Trophoblast cell (in vitro differentiated cells and primary cell): ENCODE measurements at regions not wholly inside any gene's neighbourhood (a gene's known extent, or its start where the extent isn't known, plus 50 kb on each side); places are given as distances from the start of the nearest gene placed in this dataset.
"Not testable (repeated sequence)": the region's sequence is repeated elsewhere in the genome, so short reads cannot be mapped to it uniquely, and the experiment has no call there.

Source experiments
- DNase-seq, 2 donors: peaks; one replicate each; pipeline ENCODE4 v3.0.0-alpha.2; 2016
- H2AFZ ChIP-seq: 2 replicates; pipeline ENCODE4 v1.6.1; 2013; ENCODE audit warnings: low read length, moderate library complexity, mild to moderate bottlenecking; ENCODE audit not compliant: insufficient read depth, poor library complexity
- H2AK5ac ChIP-seq: 2 replicates; pipeline ENCODE4 v1.6.1; 2013; ENCODE audit warnings: mild to moderate bottlenecking, low read length
- H2BK120ac ChIP-seq: 2 replicates; pipeline ENCODE4 v1.6.1; 2013; ENCODE audit warnings: low read length, mild to moderate bottlenecking, moderate library complexity; ENCODE audit not compliant: insufficient read depth, poor library complexity
- H2BK12ac ChIP-seq: 2 replicates; pipeline ENCODE4 v1.6.1; 2013; ENCODE audit warnings: mild to moderate bottlenecking, low read length, moderate library complexity
- H2BK5ac ChIP-seq: 2 replicates; pipeline ENCODE4 v1.6.1; 2013; ENCODE audit warnings: low read length, low read depth, moderate library complexity, mild to moderate bottlenecking; ENCODE audit not compliant: poor library complexity
- H3K14ac ChIP-seq: 2 replicates; pipeline ENCODE4 v1.6.1; 2013; ENCODE audit warnings: mild to moderate bottlenecking, low read length
- H3K18ac ChIP-seq: 2 replicates; pipeline ENCODE4 v1.6.1; 2013; ENCODE audit warnings: mild to moderate bottlenecking, low read length
- H3K23ac ChIP-seq: 2 replicates; pipeline ENCODE4 v1.6.1; 2013; ENCODE audit warnings: low read length
- H3K27ac ChIP-seq: 2 replicates; pipeline ENCODE4 v1.5.1; 2013; ENCODE audit warnings: low read depth, mild to moderate bottlenecking, inconsistent platforms, low read length, moderate library complexity
- H3K27me3 ChIP-seq: 2 replicates; pipeline ENCODE4 v1.6.1; 2013; ENCODE audit warnings: inconsistent platforms, mild to moderate bottlenecking, low read length, moderate library complexity; ENCODE audit not compliant: insufficient read depth
- H3K36me3 ChIP-seq, 2 experiments: 1 replicate in 1 of 2; 2 replicates in 1 of 2; pipeline ENCODE4 v1.6.1; 2013; ENCODE audit warnings: low read length in 2 of 2, mild to moderate bottlenecking in 2 of 2, moderate library complexity in 1 of 2; ENCODE audit not compliant: insufficient read depth in 2 of 2, control insufficient read depth in 1 of 2
- H3K4ac ChIP-seq: 2 replicates; pipeline ENCODE4 v1.6.1; 2013; ENCODE audit warnings: low read depth, mild to moderate bottlenecking, low read length, moderate library complexity
- H3K4me1 ChIP-seq, 2 experiments: 1 replicate in 1 of 2; 2 replicates in 1 of 2; pipeline ENCODE4 v1.6.1; 2013; ENCODE audit warnings: low read length in 2 of 2, mild to moderate bottlenecking in 2 of 2, moderate library complexity in 1 of 2; ENCODE audit not compliant: insufficient read depth in 2 of 2, control insufficient read depth in 1 of 2
- H3K4me2 ChIP-seq: 2 replicates; pipeline ENCODE4 v1.6.1; 2013; ENCODE audit warnings: inconsistent platforms, mild to moderate bottlenecking, low read length, moderate library complexity
- H3K4me3 ChIP-seq: 2 replicates; pipeline ENCODE4 v1.5.1; 2013; ENCODE audit warnings: mild to moderate bottlenecking, low read depth, low read length, inconsistent platforms
- H3K79me1 ChIP-seq: one replicate; pipeline ENCODE4 v1.6.1; 2013; ENCODE audit warnings: low read length
- H3K79me2 ChIP-seq: 2 replicates; pipeline ENCODE4 v1.6.1; 2013; ENCODE audit warnings: low read length, mild to moderate bottlenecking; ENCODE audit not compliant: control insufficient read depth, insufficient read depth, poor library complexity
- H3K9ac ChIP-seq: 2 replicates; pipeline ENCODE4 v1.6.1; 2013; ENCODE audit warnings: mild to moderate bottlenecking, low read length
- H3K9me3 ChIP-seq: 2 replicates; pipeline ENCODE4 v1.6.1; 2013; ENCODE audit warnings: low read depth, mild to moderate bottlenecking, control low read depth, inconsistent platforms, low read length; ENCODE audit not compliant: insufficient read depth
- H4K12ac ChIP-seq: 2 replicates; pipeline ENCODE4 v1.6.1; 2013; ENCODE audit warnings: low read depth, mild to moderate bottlenecking, low read length, moderate library complexity
- H4K8ac ChIP-seq: 2 replicates; pipeline ENCODE4 v1.6.1; 2013; ENCODE audit warnings: low read depth, mild to moderate bottlenecking, low read length, moderate library complexity
- H4K91ac ChIP-seq: one replicate; pipeline ENCODE4 v1.6.1; 2013; ENCODE audit warnings: low read depth, mild to moderate bottlenecking, low read length, moderate library complexity
- WGBS: extraction: QIAGEN DNeasy Blood & Tissue Kit; methylation state at CpG from one replicate; pipeline ENCODE4 v1.1.7; 2013; ENCODE audit warnings: missing lambda C conversion rate; ENCODE audit not compliant: insufficient read length, insufficient coverage; ENCODE audit errors: extremely low coverage; 5-methylcytosine and 5-hydroxymethylcytosine counted together

GRCh38 chr5:60024104-60024503 is 130.6 kb upstream of the PDE4D start:
- Histone ChIP-seq H4K91ac (no peak overlapping the region), H3K36me3 (no peaks in the 10 kb centered on the region), H2AFZ (no peak overlapping the region)

DNA sequence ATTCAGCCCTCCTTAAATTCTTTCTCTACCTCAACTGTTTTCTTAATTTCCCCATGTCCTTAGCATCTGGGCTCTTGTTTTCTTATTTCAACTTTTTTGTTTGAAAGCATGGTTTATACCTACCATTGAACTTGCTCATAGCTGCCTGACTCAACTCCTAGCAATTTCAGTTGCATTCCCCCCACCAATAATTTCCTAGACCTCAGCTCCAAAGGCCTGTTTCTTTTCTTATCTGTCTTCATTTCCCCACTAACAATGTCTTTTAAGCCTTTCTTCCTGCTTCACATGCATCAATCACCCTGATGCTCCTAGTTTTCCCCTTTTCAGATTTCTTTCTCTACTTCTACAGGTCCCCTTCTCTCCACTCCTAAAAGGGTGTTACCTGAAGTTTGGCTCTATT is 129.7 kb upstream of the PDE4D start:
- Histone ChIP-seq H3K79me2 (no peaks in the 10 kb centered on the region), H3K9me3 (no peaks in the 10 kb centered on the region), H2AFZ (no peak overlapping the region)

More at GRCh38 chr5:60024104-60024503, 130.6 kb upstream of the PDE4D start:
- Histone ChIP-seq H4K12ac (no peak overlapping the region), H3K27ac (no peak overlapping the region), H3K4me2 (no peak overlapping the region), H2BK5ac (no peak overlapping the region), H3K27me3 (no peaks in the 10 kb centered on the region), H3K4me1 (peaks cover 8 to 10% of the 10 kb centered on the region in 2 experiments), H3K4me3 (no peak overlapping the region), H2AK5ac (no peak overlapping the region), H3K9me3 (no peaks in the 10 kb centered on the region), H3K18ac (no peak overlapping the region), H4K8ac (no peak overlapping the region), H3K79me2 (no peaks in the 10 kb centered on the region), H3K14ac (no peak overlapping the region), H3K79me1 (peaks cover 6% of the 10 kb centered on the region), H2BK12ac (no peak overlapping the region), H3K23ac (no peak overlapping the region), H3K4ac (no peak overlapping the region), H2BK120ac (no peak overlapping the region), H3K9ac (no peak overlapping the region)
- no peak for DNase-seq

DNA sequence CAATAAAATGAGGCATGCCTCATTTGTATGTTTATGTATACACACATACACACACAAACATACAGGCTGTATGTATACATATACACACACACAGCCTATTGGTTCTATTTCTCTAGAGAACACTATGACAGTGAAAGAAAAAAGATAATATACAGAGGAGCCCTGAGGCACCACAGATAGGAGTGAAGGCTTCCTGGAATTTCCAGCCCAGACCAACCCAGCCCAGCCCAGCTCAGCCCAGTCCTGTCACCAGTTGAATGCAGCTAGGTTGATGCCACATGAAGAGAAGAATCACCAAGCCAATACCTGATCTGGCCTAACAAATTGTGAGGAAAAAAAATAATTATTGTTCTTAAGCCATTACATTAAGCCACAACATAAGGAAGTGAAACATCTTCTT is 126.9 kb upstream of the PDE4D start:
- H2AFZ ChIP-seq, result no peak overlapping the region
- no peak overlapping the region for H3K9ac ChIP-seq
- DNase-seq, result peak in 1 of 2 donors; percentile 7
- H3K4ac ChIP-seq, result no peak overlapping the region
- H3K79me1 ChIP-seq, result peaks cover 6% of the 10 kb centered on the region
- H2AK5ac ChIP-seq, result no peak overlapping the region
- no peak overlapping the region for H3K4me2 ChIP-seq
- H3K27me3 ChIP-seq, result no peaks in the 10 kb centered on the region
- no peak overlapping the region for H2BK5ac ChIP-seq
- peaks cover 8 to 10% of the 10 kb centered on the region in 2 experiments for H3K4me1 ChIP-seq
- no peak overlapping the region for H3K23ac ChIP-seq
- no peaks in the 10 kb centered on the region for H3K36me3 ChIP-seq
- H3K14ac ChIP-seq, result no peak overlapping the region
- no peaks in the 10 kb centered on the region for H3K79me2 ChIP-seq
- H4K8ac ChIP-seq, result no peak overlapping the region
- no peak overlapping the region for H3K4me3 ChIP-seq
- peak overlapping the region; percentile 25 for H3K27ac ChIP-seq
- no peak overlapping the region for H3K18ac ChIP-seq
- peaks cover 2% of the 10 kb centered on the region for H3K9me3 ChIP-seq
- H4K91ac ChIP-seq, result no peak overlapping the region
- no peak overlapping the region for H4K12ac ChIP-seq
- peak overlapping the region; percentile 33 for H2BK120ac ChIP-seq
- H2BK12ac ChIP-seq, result no peak overlapping the region

More for the DNA sequence above, 129.7 kb upstream of the PDE4D start:
- no peak overlapping the region for H3K4me2 ChIP-seq
- no peak overlapping the region for H4K91ac ChIP-seq
- no peak overlapping the region for H3K23ac ChIP-seq
- no peak overlapping the region for H3K4ac ChIP-seq
- no peak overlapping the region for H4K12ac ChIP-seq
- no peak overlapping the region for H3K14ac ChIP-seq
- peak in 1 of 2 donors; percentile 6 for DNase-seq
- no peak overlapping the region for H3K4me3 ChIP-seq
- peak overlapping the region; percentile 79 for H3K27ac ChIP-seq
- peaks cover 6% of the 10 kb centered on the region for H3K79me1 ChIP-seq
- no peak overlapping the region for H3K9ac ChIP-seq
- no peaks in the 10 kb centered on the region for H3K27me3 ChIP-seq
- no peak overlapping the region for H2BK5ac ChIP-seq
- no peak overlapping the region for H4K8ac ChIP-seq
- H2BK120ac ChIP-seq, result no peak overlapping the region
- H2BK12ac ChIP-seq, result no peak overlapping the region
- H2AK5ac ChIP-seq, result no peak overlapping the region
- H3K4me1 ChIP-seq, result peaks cover 8 to 10% of the 10 kb centered on the region in 2 experiments
- no peaks in the 10 kb centered on the region for H3K36me3 ChIP-seq
- H3K18ac ChIP-seq, result no peak overlapping the region

DNA sequence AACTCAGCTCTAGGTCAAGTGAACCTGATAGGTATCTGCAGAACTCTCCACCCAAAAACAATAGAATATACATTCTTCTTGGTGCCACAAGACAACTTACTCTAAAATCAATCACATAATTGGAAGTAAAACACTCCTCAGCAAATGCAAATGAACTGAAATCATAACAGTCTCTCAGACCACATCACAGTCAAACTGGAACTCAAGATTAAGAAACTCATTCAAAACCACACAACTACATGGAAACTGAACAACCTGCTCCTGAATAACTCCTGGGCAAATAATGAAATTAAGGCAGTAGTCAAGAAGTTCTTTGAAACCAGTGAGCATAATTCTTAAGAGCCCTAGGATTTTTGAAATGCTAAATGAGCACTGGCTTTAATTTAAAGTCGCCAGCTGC is 125.4 kb upstream of the PDE4D start:
- not testable (repeated sequence) for H3K4me2 ChIP-seq, H3K9ac ChIP-seq, H2AK5ac ChIP-seq, H3K4ac ChIP-seq, H3K79me2 ChIP-seq, H3K27ac ChIP-seq, H3K4me1 ChIP-seq, H3K23ac ChIP-seq, H2BK12ac ChIP-seq, H2AFZ ChIP-seq, DNase-seq, H2BK5ac ChIP-seq, H4K91ac ChIP-seq, H2BK120ac ChIP-seq, H3K4me3 ChIP-seq, H3K27me3 ChIP-seq, H4K8ac ChIP-seq, H3K18ac ChIP-seq, H4K12ac ChIP-seq, H3K79me1 ChIP-seq, H3K36me3 ChIP-seq, H3K9me3 ChIP-seq, H3K14ac ChIP-seq
- no CpG with 5 or more reads among the region's 1 CpG for WGBS

GRCh38 chr5:60018091-60018490 is 124.6 kb upstream of the PDE4D start:
- no peak overlapping the region for H2AFZ ChIP-seq
- H2BK5ac ChIP-seq, result no peak overlapping the region
- no peaks in the 10 kb centered on the region for H3K79me2 ChIP-seq
- H3K4me3 ChIP-seq, result no peak overlapping the region
- no peak overlapping the region for H3K27ac ChIP-seq
- H3K14ac ChIP-seq, result no peak overlapping the region
- peaks cover 9% of the 10 kb centered on the region for H3K79me1 ChIP-seq
- H4K12ac ChIP-seq, result no peak overlapping the region
- no peak overlapping the region for H3K4ac ChIP-seq
- H3K23ac ChIP-seq, result no peak overlapping the region
- H4K8ac ChIP-seq, result no peak overlapping the region
- no peak for DNase-seq
- no peak overlapping the region for H2AK5ac ChIP-seq
- H3K18ac ChIP-seq, result no peak overlapping the region
- no peaks in the 10 kb centered on the region for H3K36me3 ChIP-seq
- H3K27me3 ChIP-seq, result no peaks in the 10 kb centered on the region
- H3K4me1 ChIP-seq, result peaks cover 8 to 10% of the 10 kb centered on the region in 2 experiments
- peaks cover 2% of the 10 kb centered on the region for H3K9me3 ChIP-seq
- no peak overlapping the region for H2BK12ac ChIP-seq
- H3K4me2 ChIP-seq, result no peak overlapping the region
- no peak overlapping the region for H4K91ac ChIP-seq
- H3K9ac ChIP-seq, result no peak overlapping the region
- H2BK120ac ChIP-seq, result no peak overlapping the region
